NCI-H82 treated with DMSO at 0.1 percent for 48 hours (cell line): ENCODE measurements at regions not wholly inside any gene's neighbourhood (a gene's known extent, or its start where the extent isn't known, plus 50 kb on each side); places are given as distances from the start of the nearest gene placed in this dataset.
"Not testable (repeated sequence)": the region's sequence is repeated elsewhere in the genome, so short reads cannot be mapped to it uniquely, and the experiment has no call there.

Experiments
- DNase-seq: peaks from one replicate; lab custom pipeline; 2025; ENCODE audit not compliant: unreplicated experiment; lab: John Stamatoyannopoulos, UW

DNA sequence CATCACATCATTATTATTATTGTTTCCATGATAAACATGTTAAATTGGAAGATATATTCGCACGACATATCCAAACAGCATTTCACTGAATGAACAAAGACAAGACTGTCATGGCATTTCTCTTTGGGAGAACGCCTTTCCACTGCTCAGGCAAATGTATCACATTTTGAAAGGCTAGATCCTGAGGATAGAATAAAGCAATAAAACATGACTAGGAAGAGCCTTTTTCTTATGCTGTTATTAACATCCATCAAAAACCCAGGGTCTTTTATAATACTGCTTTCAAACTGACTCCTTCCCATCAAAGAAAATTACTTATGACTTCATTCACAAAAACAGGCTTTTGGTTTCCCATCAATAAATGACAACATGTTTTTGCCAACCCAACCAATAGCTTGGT is 630.9 kb downstream of the TMTC2 start:
- DNase-seq, result no peak

DNA sequence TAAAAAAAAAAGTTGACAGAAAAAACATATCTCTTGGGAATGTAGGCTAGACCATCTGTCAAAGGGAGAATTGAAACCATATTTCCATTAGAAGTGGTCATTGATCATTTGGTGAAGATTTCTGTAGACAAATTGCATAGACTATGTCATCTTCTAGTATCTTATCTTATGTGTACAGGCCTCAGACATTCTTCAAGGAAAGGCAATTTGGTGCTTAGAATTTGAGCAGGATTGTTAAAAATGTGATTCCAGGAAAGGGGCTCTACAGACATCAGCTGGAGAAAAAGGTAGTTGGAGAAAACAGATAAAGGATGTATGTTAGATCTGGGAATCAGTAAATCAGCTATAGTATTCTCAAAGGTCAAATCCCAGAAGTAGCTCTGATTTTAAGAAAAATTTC is 627.1 kb downstream of the TMTC2 start:
- DNase-seq, result no peak

DNA sequence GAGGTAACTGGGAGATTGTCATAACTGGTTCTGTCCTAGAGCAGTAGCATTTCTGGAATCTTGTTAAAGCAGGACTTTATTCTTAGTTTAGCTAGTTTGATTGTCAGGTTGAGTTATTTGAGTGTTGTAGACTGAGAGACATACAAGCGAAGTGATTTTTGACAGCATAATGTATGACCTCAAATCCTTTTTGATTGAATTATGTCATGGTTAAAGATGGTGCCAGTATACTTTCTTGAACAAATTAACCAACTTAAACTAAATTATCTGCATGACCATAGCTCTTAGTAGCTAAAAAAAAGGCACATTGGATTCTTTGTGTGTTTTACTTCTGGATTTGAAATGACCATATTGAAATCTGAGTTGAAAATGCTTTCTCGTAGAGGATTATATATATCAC is 626.6 kb downstream of the TMTC2 start:
- no peak for DNase-seq

DNA sequence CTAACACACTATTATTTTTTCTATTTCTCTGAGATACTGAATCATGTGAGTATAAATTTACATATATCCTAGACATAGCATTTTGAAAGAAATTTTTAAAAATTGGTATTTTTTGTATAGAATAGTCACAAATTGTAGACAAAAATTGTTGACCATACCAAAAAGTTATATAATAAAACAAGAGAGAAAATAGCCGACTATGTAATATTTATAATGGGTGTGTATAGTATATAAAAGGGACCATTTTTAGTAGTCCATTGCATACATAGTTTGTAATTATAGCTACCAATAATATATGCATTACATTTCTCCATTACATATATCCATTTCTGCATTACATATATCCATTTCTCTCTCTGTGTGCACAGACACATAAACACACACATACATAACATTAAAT is 590.2 kb downstream of the TMTC2 start:
- no peak for DNase-seq

DNA sequence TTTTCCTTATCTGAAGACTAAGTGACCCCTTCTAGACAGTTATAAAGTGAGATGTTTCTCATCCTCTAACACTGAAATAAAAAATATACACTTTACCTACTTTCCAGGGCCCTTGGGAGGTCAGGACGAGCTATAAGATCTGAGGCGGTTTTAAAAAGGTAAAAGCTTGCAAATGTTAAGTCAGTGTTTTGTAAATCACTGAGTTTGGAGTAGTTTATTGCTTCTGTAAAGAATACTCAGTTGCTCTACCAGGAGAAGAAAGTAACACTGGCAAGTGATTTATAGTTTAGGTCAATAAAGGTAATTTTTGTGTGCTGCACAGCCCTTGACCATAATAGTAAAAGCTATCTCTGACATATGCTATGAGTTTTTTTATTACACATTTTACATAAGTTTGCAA is 584.5 kb downstream of the TMTC2 start:
- DNase-seq, result no peak

DNA sequence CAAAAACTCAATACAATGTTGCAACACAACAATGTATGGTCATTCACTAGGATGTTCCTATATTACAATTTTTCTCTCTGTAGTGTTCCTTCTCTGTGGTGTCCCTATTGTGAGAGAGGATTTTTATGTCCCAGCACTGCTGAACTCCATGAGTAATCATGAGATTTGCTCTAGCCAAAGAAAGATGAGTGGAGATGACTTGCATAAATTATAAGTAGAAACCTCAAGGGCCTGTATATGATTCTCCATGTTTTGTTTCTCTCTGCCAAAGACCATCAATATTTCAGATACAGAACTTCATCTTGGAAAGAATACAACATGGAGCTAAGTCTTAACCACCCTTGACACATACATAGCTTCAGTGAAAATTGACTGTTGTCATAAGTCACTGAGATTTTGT is 579.1 kb downstream of the TMTC2 start:
- DNase-seq, result no peak

DNA sequence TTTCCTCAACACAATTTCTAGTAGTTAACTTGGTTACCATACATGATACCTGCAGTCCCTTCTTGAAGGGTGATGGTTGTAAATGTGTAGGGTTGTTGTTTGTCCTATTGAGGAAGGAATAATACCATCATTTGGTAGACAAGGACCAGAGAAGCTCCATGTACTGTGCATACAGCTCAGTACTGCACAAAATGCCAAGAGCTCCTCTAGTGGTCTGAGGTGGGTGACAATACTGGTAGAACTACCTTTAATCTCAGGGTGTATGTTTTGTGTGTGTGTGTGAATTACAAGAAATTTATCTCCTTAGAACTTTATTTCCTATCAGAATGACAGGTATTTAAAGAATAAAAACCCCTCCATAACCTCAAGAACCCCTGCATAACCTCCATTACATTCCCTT is 575.3 kb downstream of the TMTC2 start:
- DNase-seq, result no peak

DNA sequence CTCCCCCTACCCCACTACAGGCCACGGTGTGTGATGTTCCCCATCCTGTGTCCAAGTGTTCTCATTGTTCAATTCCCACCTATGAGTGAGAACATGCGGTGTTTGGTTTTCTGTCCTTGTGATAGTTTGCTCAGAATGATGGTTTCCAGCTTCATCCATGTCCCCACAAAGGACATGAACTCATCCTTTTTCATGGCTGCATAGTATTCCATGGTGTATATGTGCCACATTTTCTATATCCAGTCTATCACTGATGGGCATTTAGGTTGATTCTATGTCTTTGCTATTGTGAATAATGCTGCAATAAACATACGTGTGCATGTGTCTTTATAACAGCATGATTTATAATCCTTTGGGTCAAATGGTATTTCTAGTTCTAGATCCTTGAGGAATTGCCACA is 573.4 kb downstream of the TMTC2 start:
- not testable (repeated sequence) for DNase-seq

DNA sequence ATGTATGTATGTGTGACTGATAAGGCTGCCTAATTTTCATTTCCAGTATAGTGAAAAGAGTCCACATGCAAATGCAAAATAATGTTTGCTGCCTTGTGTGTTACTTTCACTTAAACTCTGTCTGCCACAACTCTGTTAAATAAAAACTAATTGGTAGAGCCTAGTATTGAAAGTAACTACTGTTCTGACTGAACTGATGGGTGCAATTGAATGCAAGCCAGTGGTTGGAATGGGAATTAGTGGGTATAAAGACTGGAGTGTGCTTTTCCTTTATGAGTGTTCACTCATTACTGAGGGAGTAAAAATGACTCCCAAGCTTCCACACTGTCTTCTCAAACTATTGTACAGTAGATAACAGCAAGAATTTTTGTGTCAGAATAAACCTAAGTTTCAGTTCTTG is 571.0 kb downstream of the TMTC2 start:
- DNase-seq, result no peak

DNA sequence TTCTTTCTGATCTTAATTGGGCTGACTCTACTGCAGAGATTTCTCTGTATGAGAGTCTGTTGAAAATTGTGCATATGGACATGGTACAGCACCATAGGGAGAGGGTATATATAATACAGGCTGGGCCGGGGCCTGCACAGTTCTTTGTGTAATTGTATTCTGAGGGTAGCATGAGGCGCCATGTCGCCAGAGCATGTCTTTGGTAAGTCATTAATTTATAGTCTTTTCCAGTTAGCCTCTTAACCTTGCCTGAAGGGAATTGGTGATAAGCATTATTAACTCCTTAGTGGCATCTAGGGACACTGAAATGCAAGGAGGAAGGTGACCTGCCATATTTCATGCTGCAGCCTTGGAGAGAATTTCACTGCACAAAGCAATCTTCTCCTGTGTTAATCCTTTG is 569.9 kb downstream of the TMTC2 start:
- DNase-seq, result no peak

DNA sequence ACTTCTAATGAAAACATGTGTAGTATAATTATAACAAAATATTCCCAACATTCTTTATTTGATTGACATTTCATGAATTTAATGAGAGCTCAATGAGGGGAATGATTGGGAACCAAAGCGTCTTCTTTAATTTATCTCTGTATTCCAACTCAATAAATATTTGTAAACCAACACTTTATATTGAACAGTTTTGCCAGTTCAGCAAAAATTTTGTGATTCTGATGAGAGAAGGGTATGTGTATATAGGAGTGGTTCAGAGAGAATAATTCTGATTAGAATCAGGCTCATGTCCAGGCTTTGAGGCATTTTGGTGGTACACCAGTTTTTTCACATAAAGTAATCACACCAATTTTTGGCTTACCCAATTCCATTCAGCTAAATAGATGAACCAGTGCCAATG is 564.2 kb downstream of the TMTC2 start:
- no peak for DNase-seq

DNA sequence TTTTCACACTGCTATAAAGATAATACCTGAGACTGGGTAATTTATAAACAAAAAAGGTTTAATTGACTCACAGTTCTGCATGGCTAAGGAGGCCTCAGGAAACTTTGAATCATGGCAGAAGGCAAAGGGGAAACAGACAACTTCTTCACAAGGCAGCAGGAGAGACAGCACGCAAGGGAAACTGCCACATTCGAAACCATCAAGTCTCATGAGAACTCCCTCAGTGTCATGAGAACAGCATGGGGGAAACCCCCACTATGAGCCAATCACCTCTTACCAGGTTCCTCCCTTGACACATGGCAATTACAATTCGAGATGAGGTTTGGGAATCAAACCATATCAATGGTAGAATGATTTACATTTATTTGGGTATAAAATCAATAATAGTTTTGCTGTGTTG is 558.5 kb downstream of the TMTC2 start:
- no peak for DNase-seq

DNA sequence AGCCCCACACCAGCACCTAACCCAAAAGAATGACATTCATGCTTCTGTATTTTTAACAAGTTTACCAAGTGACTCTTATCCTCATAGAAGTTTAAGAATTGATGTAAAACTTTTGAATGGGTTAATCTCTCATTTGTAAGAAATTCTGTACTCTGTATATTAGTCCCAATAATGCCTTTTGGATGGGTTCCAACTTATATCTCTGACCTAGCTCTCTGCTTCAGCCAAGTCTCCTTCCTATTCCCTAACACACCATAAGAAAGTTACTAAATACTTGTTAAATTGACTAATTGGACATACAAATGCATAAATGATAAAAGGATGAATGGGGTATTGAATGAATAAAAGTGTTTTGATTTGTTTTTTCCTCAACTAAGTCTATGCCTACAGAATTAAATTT is 557.3 kb downstream of the TMTC2 start:
- no peak for DNase-seq

DNA sequence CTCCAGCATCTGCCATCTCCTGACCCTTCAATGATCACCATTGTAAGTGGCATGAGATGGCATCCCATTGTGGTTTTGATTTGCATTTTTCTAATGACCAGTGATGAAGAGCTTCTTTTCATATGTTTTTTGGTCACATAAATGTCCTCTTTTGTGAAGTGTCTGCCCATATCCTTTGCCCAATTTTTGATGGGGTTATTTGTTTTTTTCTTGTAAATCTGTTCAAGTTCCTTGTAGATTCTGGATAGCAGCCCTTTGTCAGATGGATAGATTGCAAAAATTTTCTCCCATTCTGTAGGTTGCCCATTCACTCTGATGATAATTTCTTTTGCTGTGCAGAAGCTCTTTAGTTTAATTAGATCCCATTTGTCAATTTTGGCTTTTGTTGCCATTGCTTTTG is 547.3 kb downstream of the TMTC2 start:
- not testable (repeated sequence) for DNase-seq

DNA sequence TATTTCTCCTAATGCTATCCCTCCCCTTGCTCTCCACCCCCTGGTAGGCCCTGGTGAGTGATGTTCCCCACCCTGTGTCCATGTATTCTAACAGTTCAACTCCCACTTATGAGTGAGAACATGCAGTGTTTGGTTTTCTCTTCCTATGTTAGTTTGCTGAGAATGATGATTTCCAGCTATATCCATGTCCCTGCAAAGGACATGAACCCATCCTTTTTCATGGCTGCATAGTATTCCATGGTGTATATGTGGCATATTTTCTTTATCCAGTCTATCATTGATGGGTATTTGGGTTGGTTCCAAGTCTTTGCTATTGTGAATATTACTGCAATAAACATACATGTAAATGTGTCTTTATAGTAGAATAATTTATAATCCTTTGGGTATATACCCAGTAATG is 540.3 kb downstream of the TMTC2 start:
- DNase-seq, result not testable (repeated sequence)

DNA sequence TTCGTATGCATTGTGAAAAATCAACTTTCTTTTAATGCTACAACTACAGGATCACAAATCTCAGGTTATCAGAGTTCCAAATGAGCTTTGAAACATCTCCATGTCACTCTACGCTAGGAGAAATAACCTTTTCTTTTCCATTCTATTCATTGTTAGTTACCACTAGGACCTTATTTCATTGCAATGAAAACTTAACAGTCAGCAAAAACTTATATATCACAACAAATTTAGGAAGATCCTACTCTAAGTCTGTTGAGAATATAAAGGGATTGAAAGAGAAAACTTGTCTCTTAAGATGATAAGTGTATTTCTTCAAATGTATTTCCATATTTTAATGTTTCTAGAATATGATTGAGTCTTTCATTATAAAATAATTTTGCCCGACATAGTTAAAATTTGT is 539.1 kb downstream of the TMTC2 start:
- no peak for DNase-seq

DNA sequence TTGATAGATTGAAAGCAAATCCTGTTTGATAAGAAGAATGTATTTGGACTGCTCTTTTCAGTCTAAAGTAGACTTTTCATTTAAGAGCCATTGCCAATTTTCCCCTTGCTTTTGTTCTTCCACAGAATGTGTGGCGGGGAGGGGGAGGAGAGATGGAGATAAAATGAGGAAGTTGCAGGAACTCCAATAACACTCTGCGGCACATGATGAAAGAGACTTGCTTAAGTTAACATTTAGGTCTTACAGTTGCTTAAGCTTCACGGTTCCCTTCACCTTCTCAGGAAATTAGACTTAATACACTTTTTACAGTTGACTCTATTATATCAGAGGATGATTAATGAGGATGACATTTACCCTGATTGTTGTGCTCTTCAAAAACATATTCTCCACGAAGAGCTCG is 537.3 kb downstream of the TMTC2 start:
- no peak for DNase-seq

DNA sequence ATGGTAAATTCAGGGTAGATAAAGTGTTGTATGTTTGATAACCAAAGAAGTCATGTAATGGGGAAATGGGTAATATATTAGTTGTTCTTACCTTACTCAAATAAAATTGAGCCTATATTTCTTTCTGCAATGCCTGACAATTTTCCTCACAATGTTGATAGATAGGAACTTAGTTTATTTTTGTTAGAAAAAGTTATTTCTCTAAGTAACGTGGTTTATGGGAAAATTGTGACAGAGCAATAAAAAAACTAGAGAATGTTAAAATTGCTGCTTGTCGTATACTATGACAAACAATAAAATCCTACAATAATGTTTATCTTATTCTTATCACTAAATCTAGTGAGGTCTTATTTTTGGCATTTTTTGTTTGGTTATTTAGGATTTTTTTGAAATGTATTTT is 534.1 kb downstream of the TMTC2 start:
- DNase-seq, result no peak

DNA sequence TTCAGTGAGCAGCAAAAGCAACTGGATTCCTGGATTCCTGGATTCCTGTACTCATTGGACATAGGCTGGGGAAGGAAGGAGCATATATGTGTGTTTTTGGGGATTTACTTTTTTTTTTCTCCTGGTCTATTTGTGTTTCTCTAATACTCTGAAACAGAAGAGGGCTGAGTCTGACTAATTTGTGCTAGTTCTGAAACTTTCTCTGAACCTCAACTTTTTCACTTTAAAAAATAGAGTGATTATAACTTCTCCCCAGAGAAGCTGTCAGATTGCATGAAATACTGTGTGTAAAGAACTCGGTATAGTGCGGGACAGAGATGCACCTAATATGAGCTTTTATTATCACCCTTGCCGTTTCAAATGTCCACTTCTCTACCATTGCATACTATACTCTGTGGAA is 529.5 kb downstream of the TMTC2 start:
- no peak for DNase-seq

DNA sequence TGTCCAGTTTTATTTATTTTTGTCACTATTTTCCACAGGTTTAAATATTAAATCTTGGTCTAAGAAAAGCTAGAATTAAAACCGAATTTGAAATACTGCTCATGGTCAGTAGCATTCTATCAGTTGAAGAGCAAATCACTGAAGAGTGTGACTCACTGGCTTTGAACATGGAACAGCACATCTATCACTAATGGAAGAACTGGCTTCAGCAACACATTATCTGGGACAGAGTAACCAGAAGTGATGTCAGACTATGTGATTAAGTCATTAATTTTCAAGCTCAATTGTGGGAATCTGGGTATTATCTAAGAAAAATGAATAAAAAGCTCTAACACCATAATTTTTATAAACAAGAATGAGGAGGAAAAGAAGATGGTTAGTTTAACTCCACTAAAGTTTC is 527.5 kb downstream of the TMTC2 start:
- DNase-seq, result no peak

DNA sequence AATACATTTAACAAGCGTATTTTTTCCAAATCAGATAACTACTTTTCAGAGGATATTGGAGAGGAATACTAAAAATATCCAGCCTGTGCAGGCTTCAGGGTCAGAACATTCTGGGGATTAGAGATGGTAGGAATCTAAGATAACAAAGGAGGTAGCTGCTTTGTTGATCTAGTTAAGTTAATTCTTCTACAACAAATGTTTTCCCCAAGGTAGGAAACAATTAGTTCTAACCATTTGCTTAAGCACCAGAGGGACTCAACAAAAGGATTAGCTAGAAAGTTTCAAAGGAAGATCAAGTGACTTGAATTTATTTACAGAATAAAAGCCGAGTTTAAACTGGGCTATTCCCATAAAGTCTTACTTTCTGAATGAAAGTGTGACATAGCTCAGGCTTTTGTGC is 524.2 kb downstream of the TMTC2 start:
- DNase-seq, result peak; percentile 0

DNA sequence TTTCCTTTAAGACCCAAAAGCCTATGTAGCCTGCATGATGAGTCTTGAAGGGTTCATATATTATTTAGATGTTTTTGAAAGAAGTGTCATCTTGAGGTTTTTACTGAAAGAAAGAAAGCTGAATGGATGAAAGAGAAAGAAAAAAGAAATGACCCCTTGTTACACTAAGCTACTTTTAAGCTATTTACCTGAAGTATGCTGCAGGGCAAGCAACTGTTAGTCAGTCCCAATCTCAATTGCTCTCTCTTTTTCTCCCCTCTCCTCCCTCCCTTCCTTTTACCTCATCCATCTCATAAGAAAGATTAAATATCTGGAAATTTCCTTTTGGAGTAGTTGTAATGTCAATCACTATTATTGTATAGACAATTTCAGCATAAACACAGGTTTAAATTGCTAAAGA is 512.4 kb downstream of the TMTC2 start:
- DNase-seq, result no peak

DNA sequence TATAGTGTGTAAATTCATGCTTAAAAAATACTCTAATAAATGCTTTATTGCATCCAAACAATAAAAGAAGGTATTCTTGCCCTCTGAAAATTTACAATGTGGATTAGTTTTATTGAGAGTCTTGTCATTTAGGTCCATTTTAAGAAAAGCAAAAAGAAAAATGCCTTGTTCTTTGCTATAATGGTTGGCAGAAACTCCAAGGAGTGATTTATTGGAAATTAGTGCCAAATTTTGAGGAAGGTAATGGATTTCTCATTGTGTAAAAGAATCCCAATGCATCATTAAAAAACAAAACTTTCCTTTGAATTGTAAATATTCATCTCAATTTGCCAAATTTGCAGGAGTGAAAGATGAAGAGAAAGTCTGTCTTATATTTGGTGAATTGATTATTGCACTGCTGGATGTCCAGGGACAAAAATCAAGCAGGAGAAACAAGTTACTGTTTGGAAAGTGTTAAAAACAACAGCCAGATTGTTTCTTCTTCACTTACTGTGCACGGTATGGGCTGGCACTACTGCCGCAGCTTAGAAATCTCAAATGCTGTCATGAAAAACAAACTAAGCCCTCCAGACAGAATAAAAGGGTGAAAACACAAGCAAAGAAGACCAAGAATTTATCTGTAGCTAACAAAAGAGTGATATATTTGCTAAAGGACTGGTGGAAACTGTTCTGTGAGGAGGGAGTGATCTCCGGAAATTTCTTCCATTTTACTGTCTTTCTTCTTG is 511.7 kb downstream of the TMTC2 start:
- no peak for DNase-seq

DNA sequence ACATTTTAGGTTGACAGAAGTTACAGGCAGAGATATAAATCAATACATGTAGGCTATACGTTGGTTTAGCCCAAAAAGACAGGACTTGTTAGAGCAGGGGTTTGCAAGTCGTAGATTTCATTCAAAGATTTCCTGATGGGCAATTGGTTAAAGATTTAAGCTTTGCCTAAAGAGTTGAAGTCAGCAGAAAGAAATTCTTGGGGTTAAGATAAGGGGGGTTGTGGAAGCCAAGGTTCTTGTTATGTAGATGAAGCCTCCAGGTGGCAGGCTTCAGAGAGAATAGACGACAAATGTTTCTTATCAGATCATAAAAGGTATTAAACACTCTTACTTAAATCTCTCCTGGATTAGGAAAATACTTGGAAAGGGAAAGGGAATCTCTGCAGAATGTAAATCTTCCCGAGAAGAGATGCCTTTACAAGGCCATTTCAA is 510.8 kb downstream of the TMTC2 start:
- DNase-seq, result no peak
